GM19463 (cell line): ENCODE measurements at regions not wholly inside any gene's neighbourhood (a gene's known extent, or its start where the extent isn't known, plus 50 kb on each side); places are given as distances from the start of the nearest gene placed in this dataset.

Source experiments
- ATAC-seq: cut with Tn5 transposase; IDR thresholded peaks from one replicate; pipeline ENCODE4 v1.9.1; 2021; ENCODE audit warnings: mild to moderate bottlenecking, moderate library complexity; ENCODE audit not compliant: unreplicated experiment

- ATAC-seq: no peak
These were observed 133.0 kb downstream of the CD83 start for GRCh38 chr6:14250573-14250972.

- no peak for ATAC-seq
These were observed 134.8 kb downstream of the CD83 start for GRCh38 chr6:14252271-14252850.

GRCh38 chr6:14254505-14254904 lies 136.9 kb downstream of the CD83 start:
- ATAC-seq: peak; percentile 92

GRCh38 chr6:14255916-14256315 lies 138.3 kb downstream of the CD83 start:
- ATAC-seq: no peak

GRCh38 chr6:14258117-14258516 lies 140.5 kb downstream of the CD83 start:
- ATAC-seq: no peak

GRCh38 chr6:14258695-14259593 lies 141.4 kb downstream of the CD83 start:
- ATAC-seq: no peak

GRCh38 chr6:14259594-14260152 lies 142.1 kb downstream of the CD83 start:
- ATAC-seq: no peak

- no peak for ATAC-seq
These were observed 143.3 kb downstream of the CD83 start for GRCh38 chr6:14260839-14261238.

- no peak for ATAC-seq
These were observed 146.4 kb downstream of the CD83 start for GRCh38 chr6:14263881-14264424.

GRCh38 chr6:14265049-14266021 lies 147.8 kb downstream of the CD83 start:
- no peak for ATAC-seq

- ATAC-seq: no peak
These were observed 148.7 kb downstream of the CD83 start for GRCh38 chr6:14266266-14266665.

- ATAC-seq: no peak
These were observed 150.5 kb downstream of the CD83 start for GRCh38 chr6:14267885-14268660.

GRCh38 chr6:14269436-14269835 lies 151.9 kb downstream of the CD83 start:
- ATAC-seq: no peak

GRCh38 chr6:14270142-14270893 lies 152.7 kb downstream of the CD83 start:
- no peak for ATAC-seq

GRCh38 chr6:14270925-14271788 lies 153.6 kb downstream of the CD83 start:
- ATAC-seq: no peak

- ATAC-seq: no peak
These were observed 154.5 kb downstream of the CD83 start for GRCh38 chr6:14271789-14272736.

GRCh38 chr6:14272737-14273085 lies 155.1 kb downstream of the CD83 start:
- ATAC-seq: no peak
